ENCODE measurements at regions not wholly inside any gene's neighbourhood (a gene's known extent, or its start where the extent isn't known, plus 50 kb on each side); places are given as distances from the start of the nearest gene placed in this dataset.

DNA sequence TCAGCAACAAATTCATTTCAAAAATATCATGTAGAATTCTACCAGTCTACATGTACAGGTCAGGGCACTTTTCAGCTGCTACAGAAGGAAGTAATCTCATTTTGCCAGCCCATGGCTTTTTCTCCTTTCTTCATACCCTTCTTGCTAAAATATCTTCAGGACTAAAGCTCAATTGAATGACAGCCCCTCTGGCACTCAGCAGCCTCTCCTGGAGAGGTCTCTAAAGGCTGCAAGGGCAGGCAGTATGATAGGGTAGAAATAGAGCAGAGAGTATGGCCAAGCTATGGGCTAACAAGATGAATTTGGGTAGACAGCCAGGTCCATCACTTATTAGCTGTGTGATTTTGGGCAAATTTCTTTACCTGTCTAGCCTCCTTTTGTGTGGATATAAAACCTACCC lies 224.6 kb upstream of the RPL34 start:
- TF ChIP-seq, protein P1, sequence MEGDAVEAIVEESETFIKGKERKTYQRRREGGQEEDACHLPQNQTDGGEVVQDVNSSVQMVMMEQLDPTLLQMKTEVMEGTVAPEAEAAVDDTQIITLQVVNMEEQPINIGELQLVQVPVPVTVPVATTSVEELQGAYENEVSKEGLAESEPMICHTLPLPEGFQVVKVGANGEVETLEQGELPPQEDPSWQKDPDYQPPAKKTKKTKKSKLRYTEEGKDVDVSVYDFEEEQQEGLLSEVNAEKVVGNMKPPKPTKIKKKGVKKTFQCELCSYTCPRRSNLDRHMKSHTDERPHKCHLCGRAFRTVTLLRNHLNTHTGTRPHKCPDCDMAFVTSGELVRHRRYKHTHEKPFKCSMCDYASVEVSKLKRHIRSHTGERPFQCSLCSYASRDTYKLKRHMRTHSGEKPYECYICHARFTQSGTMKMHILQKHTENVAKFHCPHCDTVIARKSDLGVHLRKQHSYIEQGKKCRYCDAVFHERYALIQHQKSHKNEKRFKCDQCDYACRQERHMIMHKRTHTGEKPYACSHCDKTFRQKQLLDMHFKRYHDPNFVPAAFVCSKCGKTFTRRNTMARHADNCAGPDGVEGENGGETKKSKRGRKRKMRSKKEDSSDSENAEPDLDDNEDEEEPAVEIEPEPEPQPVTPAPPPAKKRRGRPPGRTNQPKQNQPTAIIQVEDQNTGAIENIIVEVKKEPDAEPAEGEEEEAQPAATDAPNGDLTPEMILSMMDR (conservative IDR thresholded peaks at IDR 0.05), result no peak
- no peak overlapping the region for H3K27ac ChIP-seq

DNA sequence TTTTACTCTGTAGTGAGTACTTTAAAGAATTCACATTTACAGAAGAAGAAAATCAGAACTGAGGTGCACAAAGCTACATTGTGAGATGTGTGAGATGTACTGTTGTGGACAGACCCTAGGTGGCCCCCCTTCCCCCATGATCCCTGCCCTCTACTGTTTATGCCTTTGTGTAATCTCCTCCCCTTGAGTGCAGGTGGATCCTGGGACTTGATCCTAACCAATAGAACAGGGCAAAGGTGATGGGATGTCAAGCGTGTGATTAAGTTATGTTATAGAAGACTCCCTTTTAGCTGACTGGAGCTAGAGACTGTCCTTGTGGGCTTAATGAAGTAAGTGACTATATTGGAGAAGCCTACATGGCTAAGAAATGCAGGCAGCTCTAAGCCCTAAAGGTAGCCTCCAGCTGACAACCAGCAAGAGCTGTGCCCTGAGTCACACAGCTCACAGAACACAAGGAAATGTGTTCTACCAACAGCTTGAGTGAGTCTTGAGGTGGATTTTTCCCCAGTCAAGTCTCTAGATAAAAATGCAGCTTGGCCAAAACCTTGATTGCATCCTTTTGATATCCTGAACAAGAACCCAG lies 225.2 kb upstream of the LEF1 start:
- H3K27ac ChIP-seq, result no peak overlapping the region
- TF ChIP-seq, protein P1 (conservative IDR thresholded peaks at IDR 0.05), result no peak

DNA sequence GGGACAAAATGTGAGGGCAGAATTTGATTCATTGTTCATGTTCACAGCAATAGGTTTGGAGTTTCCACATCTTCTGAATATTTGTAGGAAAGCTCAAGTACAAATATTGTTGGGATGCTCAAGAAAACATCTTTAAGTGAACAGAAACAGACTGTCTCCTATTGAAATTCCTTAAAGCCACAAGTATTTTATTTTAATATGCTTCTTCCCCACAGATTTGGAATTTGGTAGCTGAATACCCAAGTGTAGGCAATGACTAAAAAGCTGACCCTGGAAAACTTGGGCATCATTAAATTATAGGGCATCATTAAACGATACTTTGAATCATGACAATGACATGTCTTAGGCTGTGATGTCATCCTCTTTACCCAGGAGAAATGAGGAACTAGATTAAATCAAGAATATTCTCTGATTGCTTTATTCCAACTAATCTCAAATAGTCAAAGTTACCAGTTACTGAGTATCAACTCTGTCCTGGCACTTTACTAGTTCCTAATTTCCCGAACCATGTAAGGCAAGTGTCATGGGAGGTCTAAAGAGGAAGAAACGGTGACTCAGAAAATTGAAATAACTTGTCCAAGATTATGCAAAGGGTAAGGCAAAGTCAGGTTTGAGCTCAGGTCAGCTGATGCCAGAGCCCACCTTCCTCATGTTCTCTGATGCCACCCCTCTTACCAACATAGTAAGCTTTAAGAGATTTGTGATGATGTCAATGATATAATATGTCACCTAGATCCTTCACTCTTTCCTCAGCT lies 223.1 kb upstream of the LEF1 start:
- TF ChIP-seq, protein P1 (conservative IDR thresholded peaks at IDR 0.05), result no peak
- no peak overlapping the region for H3K27ac ChIP-seq

DNA sequence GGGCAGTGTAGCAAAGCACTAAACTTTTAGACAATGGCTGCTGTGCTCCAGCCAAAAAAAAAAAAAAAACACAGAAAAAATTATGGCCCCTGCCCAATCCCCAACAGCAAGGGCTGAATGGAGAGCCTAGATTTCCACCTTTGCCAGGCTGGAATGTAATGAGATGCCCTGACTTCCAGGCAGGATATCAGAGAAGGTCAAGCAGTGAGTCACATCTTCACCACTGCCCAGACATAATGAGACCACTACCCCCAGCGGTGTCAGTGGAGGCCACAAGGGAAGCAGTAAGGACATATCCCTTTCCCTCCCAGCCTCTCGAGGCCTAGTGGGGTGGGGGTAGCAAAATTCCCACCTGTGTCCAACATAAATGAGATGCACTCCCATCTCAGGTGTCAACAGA lies 216.3 kb upstream of the LEF1 start:
- TF ChIP-seq, protein P1 (conservative IDR thresholded peaks at IDR 0.05), result no peak
- H3K27ac ChIP-seq, result no peak overlapping the region

DNA sequence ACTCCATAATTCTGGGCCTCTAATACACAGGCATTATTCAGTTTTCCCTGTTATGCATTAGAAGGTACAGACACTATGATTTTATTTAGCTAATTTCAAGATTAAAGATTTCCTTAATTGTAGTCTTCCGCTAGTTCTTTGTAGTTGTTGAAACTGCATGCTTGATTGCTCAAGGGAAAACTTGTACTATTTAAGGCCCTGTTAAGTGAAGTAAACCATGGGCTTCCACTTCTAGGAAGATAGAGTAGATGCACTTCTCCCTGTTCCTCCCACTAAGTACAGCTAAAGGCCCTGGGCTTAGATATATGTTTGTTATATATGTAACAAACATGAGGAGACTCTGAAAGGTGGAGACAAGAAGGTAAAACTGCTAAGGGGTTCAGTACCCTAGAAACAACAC lies 215.8 kb upstream of the LEF1 start:
- H3K27ac ChIP-seq, result no peak overlapping the region

DNA sequence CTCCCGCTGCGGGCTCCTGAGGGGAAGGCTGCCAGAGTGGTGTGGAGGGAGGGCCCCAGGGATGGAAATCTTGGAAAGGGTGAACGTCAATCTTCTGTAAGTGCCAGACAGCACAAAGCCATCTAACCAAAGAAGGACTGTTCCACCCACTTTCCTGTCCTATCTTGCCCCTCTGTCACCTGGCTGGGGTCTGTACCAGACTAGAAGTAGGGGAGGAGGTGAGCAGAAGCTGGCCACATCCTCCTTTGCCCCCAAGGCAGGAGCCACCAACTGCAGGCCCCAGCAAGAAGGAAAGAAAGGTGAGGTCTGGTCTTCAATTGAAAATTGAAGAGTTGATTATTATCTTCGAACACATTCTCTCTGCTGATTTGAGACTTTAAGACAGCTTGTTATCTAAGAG lies 214.4 kb upstream of the LEF1 start:
- no peak overlapping the region for H3K27ac ChIP-seq
- TF ChIP-seq, protein P1 (conservative IDR thresholded peaks at IDR 0.05), result no peak

More for the DNA sequence above, 215.8 kb upstream of the LEF1 start:
- TF ChIP-seq, protein P1 (conservative IDR thresholded peaks at IDR 0.05), result no peak

DNA sequence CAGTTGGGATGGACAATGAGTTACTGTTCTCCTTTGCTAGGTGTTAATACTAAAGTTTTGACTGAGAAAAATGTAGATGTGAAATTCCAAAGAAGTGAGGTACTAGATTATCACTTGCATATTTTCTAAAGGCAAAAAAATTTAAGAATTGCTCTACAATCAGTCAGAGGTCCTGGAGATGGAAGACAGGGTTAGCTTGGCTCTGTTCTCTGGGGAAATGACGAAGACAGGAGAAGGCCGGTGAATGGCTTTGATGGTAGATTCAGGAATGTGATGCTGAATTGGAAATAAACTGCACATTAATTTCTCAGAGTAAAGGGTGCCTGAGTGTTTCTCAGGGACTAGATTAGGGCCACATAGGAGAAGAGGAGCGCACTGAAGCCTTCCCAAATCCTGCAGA lies 214.0 kb upstream of the LEF1 start:
- TF ChIP-seq, protein P1 (conservative IDR thresholded peaks at IDR 0.05), result no peak
- H3K27ac ChIP-seq, result no peak overlapping the region
